Kidney epithelial cell (primary cell): ENCODE measurements at regions not wholly inside any gene's neighbourhood (a gene's known extent, or its start where the extent isn't known, plus 50 kb on each side); places are given as distances from the start of the nearest gene placed in this dataset.

Experiments used
- DNase-seq: peaks from one replicate; pipeline ENCODE4 v3.0.0-alpha.2; 2010; ENCODE audit warnings: low read depth
- H3K27me3 ChIP-seq: 2 replicates; pipeline ENCODE4 v1.6.0; 2011; ENCODE audit warnings: low read length; ENCODE audit not compliant: control insufficient read depth, insufficient read depth
- H3K36me3 ChIP-seq: 2 replicates; pipeline ENCODE4 v1.5.1; 2011; ENCODE audit warnings: low read length; ENCODE audit not compliant: control insufficient read depth, insufficient read depth
- H3K4me3 ChIP-seq: 2 replicates; pipeline ENCODE4 v1.5.1; 2011; ENCODE audit warnings: low read depth, mild to moderate bottlenecking, control low read depth, low read length
- CTCF ChIP-seq: IDR thresholded peaks from 2 replicates; pipeline ENCODE4 v1.5.1; 2011; ENCODE audit warnings: mild to moderate bottlenecking, moderate library complexity, low read length, control low read depth, inconsistent platforms; ENCODE audit not compliant: insufficient read depth, poor library complexity, severe bottlenecking

GRCh38 chr2:190113000-190113399 is 50.5 kb upstream of the MSTN start:
- no peaks in the 10 kb centered on the region for H3K27me3 ChIP-seq
- no peak for DNase-seq
- no peak for TF ChIP-seq CTCF
- no peak overlapping the region for H3K4me3 ChIP-seq
- H3K36me3 ChIP-seq = no peaks in the 10 kb centered on the region
